Glutamatergic neuron (in vitro differentiated cells): ENCODE measurements at regions not wholly inside any gene's neighbourhood (a gene's known extent, or its start where the extent isn't known, plus 50 kb on each side); places are given as distances from the start of the nearest gene placed in this dataset.
A peak's percentile ranks its signal among the peaks of the same experiment; 100 is the strongest.

Experiments
- DNase-seq: peaks from one replicate; pipeline ENCODE4 v3.0.0; 2022
- H3K27ac Mint-ChIP-seq: one replicate; pipeline ENCODE4 v1.8.0; 2020; ENCODE audit warnings: mild to moderate bottlenecking, mixed read lengths, inconsistent platforms; ENCODE audit not compliant: unreplicated experiment
- H3K27me3 Mint-ChIP-seq: one replicate; pipeline ENCODE4 v1.8.0; 2020; ENCODE audit warnings: mild to moderate bottlenecking, moderate library complexity, mixed read lengths, inconsistent platforms; ENCODE audit not compliant: unreplicated experiment
- H3K36me3 Mint-ChIP-seq: one replicate; pipeline ENCODE4 v1.8.0; 2020; ENCODE audit warnings: mild to moderate bottlenecking, mixed read lengths, inconsistent platforms; ENCODE audit not compliant: unreplicated experiment
- H3K4me1 Mint-ChIP-seq: one replicate; pipeline ENCODE4 v1.8.0; 2020; ENCODE audit warnings: mild to moderate bottlenecking, low read depth, mixed read lengths, inconsistent platforms; ENCODE audit not compliant: unreplicated experiment
- H3K4me3 Mint-ChIP-seq: one replicate; pipeline ENCODE4 v1.8.0; 2020; ENCODE audit warnings: mild to moderate bottlenecking, mixed read lengths, inconsistent platforms; ENCODE audit not compliant: unreplicated experiment
- H3K9me3 Mint-ChIP-seq: one replicate; pipeline ENCODE4 v1.8.0; 2020; ENCODE audit warnings: mild to moderate bottlenecking, moderate library complexity, mixed read lengths, inconsistent platforms; ENCODE audit not compliant: unreplicated experiment
- TF ChIP-seq, protein P1 (sequence below): fragments of 200-600 bp; sonication (generic); IDR thresholded peaks from one replicate; pipeline ENCODE4 v1.5.0; 2021; ENCODE audit not compliant: partially characterized antibody, unreplicated experiment

DNA sequence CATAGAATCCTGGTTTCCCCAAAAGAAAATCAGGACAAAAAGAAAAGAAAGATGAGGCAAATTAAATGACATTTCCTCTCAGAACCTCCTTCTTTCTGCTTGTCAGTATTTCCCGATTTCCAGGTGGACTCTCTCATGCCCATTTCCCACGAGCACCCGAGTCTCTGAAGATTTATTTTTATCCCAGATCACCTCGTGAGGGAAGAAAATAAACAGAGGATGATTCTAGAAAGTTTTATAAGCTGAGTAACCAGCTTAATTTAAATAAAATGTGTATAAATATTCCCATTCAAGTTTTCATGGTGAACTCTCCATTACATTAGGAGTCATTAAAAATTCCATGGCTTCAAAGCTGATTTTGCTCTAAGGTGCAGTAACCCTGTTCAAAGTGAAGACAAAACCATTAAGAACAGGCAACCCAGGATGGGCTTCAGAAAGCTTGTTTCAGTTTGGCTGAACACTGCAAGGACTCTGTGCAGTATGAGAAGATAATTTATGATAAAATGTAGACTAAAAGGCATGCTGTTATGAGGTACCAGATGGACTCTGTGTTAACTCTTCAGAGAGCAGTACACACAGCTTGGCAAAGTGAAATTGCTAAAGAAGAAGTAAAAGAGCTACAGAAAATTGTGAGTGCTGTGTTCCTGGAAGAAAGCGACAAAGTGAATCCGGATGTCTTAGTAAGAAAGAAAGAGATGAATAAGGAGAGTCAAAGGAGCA is 521.3 kb upstream of the LRRN3 start:
- Mint-ChIP-seq H3K4me1 (peaks cover 4% of the 10 kb centered on the region), H3K36me3 (no peaks in the 10 kb centered on the region), H3K27ac (no peak overlapping the region), H3K4me3 (no peak overlapping the region), H3K9me3 (no peaks in the 10 kb centered on the region), H3K27me3 (no peaks in the 10 kb centered on the region)
- TF ChIP-seq, protein P1, sequence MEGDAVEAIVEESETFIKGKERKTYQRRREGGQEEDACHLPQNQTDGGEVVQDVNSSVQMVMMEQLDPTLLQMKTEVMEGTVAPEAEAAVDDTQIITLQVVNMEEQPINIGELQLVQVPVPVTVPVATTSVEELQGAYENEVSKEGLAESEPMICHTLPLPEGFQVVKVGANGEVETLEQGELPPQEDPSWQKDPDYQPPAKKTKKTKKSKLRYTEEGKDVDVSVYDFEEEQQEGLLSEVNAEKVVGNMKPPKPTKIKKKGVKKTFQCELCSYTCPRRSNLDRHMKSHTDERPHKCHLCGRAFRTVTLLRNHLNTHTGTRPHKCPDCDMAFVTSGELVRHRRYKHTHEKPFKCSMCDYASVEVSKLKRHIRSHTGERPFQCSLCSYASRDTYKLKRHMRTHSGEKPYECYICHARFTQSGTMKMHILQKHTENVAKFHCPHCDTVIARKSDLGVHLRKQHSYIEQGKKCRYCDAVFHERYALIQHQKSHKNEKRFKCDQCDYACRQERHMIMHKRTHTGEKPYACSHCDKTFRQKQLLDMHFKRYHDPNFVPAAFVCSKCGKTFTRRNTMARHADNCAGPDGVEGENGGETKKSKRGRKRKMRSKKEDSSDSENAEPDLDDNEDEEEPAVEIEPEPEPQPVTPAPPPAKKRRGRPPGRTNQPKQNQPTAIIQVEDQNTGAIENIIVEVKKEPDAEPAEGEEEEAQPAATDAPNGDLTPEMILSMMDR, result no peak
- no peak for DNase-seq

- Mint-ChIP-seq H3K27ac (no peak overlapping the region), H3K27me3 (no peaks in the 10 kb centered on the region), H3K9me3 (no peaks in the 10 kb centered on the region), H3K36me3 (no peaks in the 10 kb centered on the region), H3K4me3 (no peak overlapping the region), H3K4me1 (peaks cover 4% of the 10 kb centered on the region)
- DNase-seq, result no peak
- TF ChIP-seq, protein P1, result no peak
Measured at GRCh38 chr7:110573862-110574528, 516.9 kb upstream of the LRRN3 start.

GRCh38 chr7:110587294-110587693 is 503.6 kb upstream of the LRRN3 start:
- Mint-ChIP-seq H3K27ac (no peak overlapping the region), H3K4me1 (peaks cover 2% of the 10 kb centered on the region)

DNA sequence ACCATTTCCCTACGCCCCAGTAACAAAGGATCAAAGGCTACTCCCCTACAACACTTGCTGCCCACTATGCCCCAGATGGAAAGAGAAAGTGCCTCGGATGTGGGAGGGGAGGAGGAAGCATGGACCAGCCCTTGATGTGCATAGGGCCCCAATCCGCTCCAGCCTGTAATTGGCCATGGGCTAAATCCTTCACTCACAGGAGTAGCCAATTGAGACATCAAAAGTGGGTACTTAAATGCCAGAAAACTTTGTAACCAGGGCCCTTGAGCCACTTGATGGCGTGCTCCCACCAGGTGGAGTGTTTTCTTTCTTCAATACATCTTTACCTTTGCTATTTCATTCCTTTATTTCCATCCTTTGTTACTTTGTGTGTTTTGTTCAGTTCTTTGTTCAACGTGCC is 500.5 kb upstream of the LRRN3 start:
- peaks cover 4% of the 10 kb centered on the region for H3K4me1 Mint-ChIP-seq
- no peak overlapping the region for H3K27ac Mint-ChIP-seq
- no peak for DNase-seq
- H3K4me3 Mint-ChIP-seq, result no peak overlapping the region
- H3K27me3 Mint-ChIP-seq, result no peaks in the 10 kb centered on the region
- TF ChIP-seq, protein P1, result no peak
- no peaks in the 10 kb centered on the region for H3K9me3 Mint-ChIP-seq
- H3K36me3 Mint-ChIP-seq, result no peaks in the 10 kb centered on the region

More at GRCh38 chr7:110587294-110587693, 503.6 kb upstream of the LRRN3 start:
- TF ChIP-seq, protein P1, result no peak
- Mint-ChIP-seq H3K4me3 (no peak overlapping the region), H3K27me3 (no peaks in the 10 kb centered on the region), H3K9me3 (no peaks in the 10 kb centered on the region), H3K36me3 (no peaks in the 10 kb centered on the region)
- no peak for DNase-seq

GRCh38 chr7:110591341-110591740 is 499.6 kb upstream of the LRRN3 start:
- no peaks in the 10 kb centered on the region for H3K9me3 Mint-ChIP-seq
- H3K4me1 Mint-ChIP-seq, result peaks cover 9% of the 10 kb centered on the region
- no peaks in the 10 kb centered on the region for H3K27me3 Mint-ChIP-seq
- no peak for DNase-seq
- TF ChIP-seq, protein P1, result no peak
- H3K4me3 Mint-ChIP-seq, result no peak overlapping the region
- peak overlapping the region; percentile 30 for H3K27ac Mint-ChIP-seq
- no peaks in the 10 kb centered on the region for H3K36me3 Mint-ChIP-seq
